SK-N-SH (cell line): ENCODE measurements at regions not wholly inside any gene's neighbourhood (a gene's known extent, or its start where the extent isn't known, plus 50 kb on each side); places are given as distances from the start of the nearest gene placed in this dataset.

ENCODE experiments used
- CTCF ChIA-PET: fragments of 300-600, 350-600 bp; formaldehyde crosslinking; extraction: SDS; loops from one replicate; lab custom pipeline; 2021; lab: Yijun Ruan, JAX
- POLR2A ChIA-PET: fragments of 350-600 bp; sonication (Branson Sonifier 250); formaldehyde crosslinking; extraction: SDS; loops from one replicate; lab custom pipeline; 2020; ENCODE audit warnings: antibody characterized with exemption, inconsistent platforms; lab: Yijun Ruan, JAX
- DNase-seq: peaks from one replicate; pipeline ENCODE4 v3.0.0; 2012
- H2AFZ ChIP-seq: fragments of 200-600 bp; sonication (generic); 2 replicates; pipeline ENCODE4 v1.8.1; 2016; ENCODE audit warnings: antibody characterized with exemption, mild to moderate bottlenecking, low read depth
- H3F3A ChIP-seq: fragments of 200-600 bp; sonication (generic); replicated peaks from 2 replicates; pipeline ENCODE3; 2016; ENCODE audit warnings: antibody characterized with exemption, mild to moderate bottlenecking; ENCODE audit not compliant: insufficient read depth
- H3K27ac ChIP-seq, 2 experiments: fragments of 200-500 bp in 1 of 2; fragments of 200-600 bp in 1 of 2; sonication (Bioruptor generic) in 1 of 2; sonication (generic), shearing (Covaris generic) in 1 of 2; 2 replicates each; pipeline versions ENCODE4 v1.5.1 to v1.6.1; 2014 to 2016; ENCODE audit warnings: low read depth in 2 of 2, inconsistent platforms in 1 of 2, low read length in 1 of 2, mild to moderate bottlenecking in 1 of 2, mixed read lengths in 1 of 2
- H3K27me3 ChIP-seq: fragments of 200-600 bp; sonication (generic), shearing (Covaris generic); 2 replicates; pipeline ENCODE4 v1.6.1; 2016; ENCODE audit warnings: mixed run types; ENCODE audit not compliant: insufficient read depth
- H3K36me3 ChIP-seq, 2 experiments: fragments of 200-500 bp in 1 of 2; fragments of 200-600 bp in 1 of 2; sonication (Bioruptor generic) in 1 of 2; sonication (generic) in 1 of 2; replicated peaks in 1 of 2; 2 replicates each; pipeline versions ENCODE3 to v1.5.1; 2014 to 2016; ENCODE audit warnings: low read length in 1 of 2, mild to moderate bottlenecking in 1 of 2; ENCODE audit not compliant: insufficient read depth in 2 of 2, control insufficient read depth in 1 of 2
- H3K4me1 ChIP-seq, 2 experiments: fragments of 200-500 bp in 1 of 2; fragments of 200-600 bp in 1 of 2; sonication (Bioruptor generic) in 1 of 2; sonication (generic), shearing (Covaris generic) in 1 of 2; 2 replicates each; pipeline versions ENCODE4 v1.5.1 to v1.6.1; 2014 to 2016; ENCODE audit warnings: low read depth in 1 of 2, low read length in 1 of 2, mixed run types in 1 of 2; ENCODE audit not compliant: insufficient read depth in 2 of 2, control insufficient read depth in 1 of 2
- H3K4me2 ChIP-seq: fragments of 200-600 bp; sonication (generic), shearing (Covaris generic); 2 replicates; pipeline ENCODE4 v1.6.1; 2017; ENCODE audit warnings: mixed run types
- H3K4me3 ChIP-seq, 2 experiments: fragments of 200-500 bp in 1 of 2; fragments of 200-600 bp in 1 of 2; sonication (Bioruptor generic) in 1 of 2; sonication (generic), shearing (Covaris generic) in 1 of 2; 2 replicates each; pipeline versions ENCODE4 v1.5.1 to v1.8.1; 2014 to 2016; ENCODE audit warnings: low read depth in 2 of 2, inconsistent platforms in 1 of 2, low read length in 1 of 2, mild to moderate bottlenecking in 1 of 2, mixed read lengths in 1 of 2, moderate library complexity in 1 of 2
- H3K79me2 ChIP-seq: fragments of 200-600 bp; sonication (generic); 2 replicates; pipeline ENCODE4 v1.8.1; 2017; ENCODE audit warnings: mild to moderate bottlenecking; ENCODE audit not compliant: insufficient read depth
- H3K9ac ChIP-seq: fragments of 200-600 bp; sonication (generic); 2 replicates; pipeline ENCODE4 v1.6.1; 2017; ENCODE audit warnings: mixed run types
- H3K9me2 ChIP-seq: fragments of 200-600 bp; sonication (generic); 2 replicates; pipeline ENCODE4 v1.6.1; 2017; ENCODE audit warnings: mixed run types
- H3K9me3 ChIP-seq: fragments of 200-600 bp; sonication (generic); 2 replicates; pipeline ENCODE4 v1.6.1; 2017; ENCODE audit warnings: mixed run types, mild to moderate bottlenecking, moderate library complexity
- H4K20me1 ChIP-seq: fragments of 200-600 bp; sonication (generic); 2 replicates; pipeline ENCODE4 v1.6.1; 2017; ENCODE audit warnings: mild to moderate bottlenecking, mixed run types; ENCODE audit not compliant: insufficient read depth
- CTCF ChIP-seq: fragments of 200-600 bp; sonication (generic); IDR thresholded peaks from 2 replicates; pipeline ENCODE4 v1.6.1; 2017; ENCODE audit warnings: antibody characterized with exemption, mild to moderate bottlenecking, moderate library complexity
- EP300 ChIP-seq, 2 experiments: IDR thresholded peaks; 2 replicates each; pipeline versions ENCODE4 v1.4.0 to v1.6.1; 2012; ENCODE audit warnings: borderline replicate concordance in 1 of 2, low read depth in 1 of 2, low read length in 1 of 2
- FOXJ3 ChIP-seq: sonication (generic); formaldehyde crosslinking; IDR thresholded peaks from 2 replicates; pipeline ENCODE4 v1.5.1; 2020; ENCODE audit warnings: mild to moderate bottlenecking, missing genetic modification reagents
- GATA2 ChIP-seq: sonication (generic); formaldehyde crosslinking; IDR thresholded peaks from 2 replicates; pipeline ENCODE4 v1.5.0; 2020; ENCODE audit warnings: mild to moderate bottlenecking, missing genetic modification reagents
- JUND ChIP-seq: IDR thresholded peaks from 2 replicates; pipeline ENCODE4 v1.4.0; 2012
- MEF2A ChIP-seq: IDR thresholded peaks from 2 replicates; pipeline ENCODE4 v1.4.0; 2012; ENCODE audit warnings: low read depth, borderline replicate concordance
- MXI1 ChIP-seq: IDR thresholded peaks from 2 replicates; pipeline ENCODE4 v1.6.1; 2012; ENCODE audit warnings: mild to moderate bottlenecking, low read depth, low read length, improper control_type of control experiment
- NRF1 ChIP-seq: IDR thresholded peaks from 2 replicates; pipeline ENCODE4 v1.6.1; 2012; ENCODE audit warnings: low read depth, mild to moderate bottlenecking, low read length
- RAD21 ChIP-seq: IDR thresholded peaks from 2 replicates; pipeline ENCODE4 v1.6.1; 2012; ENCODE audit warnings: mild to moderate bottlenecking, low read length
- RFX5 ChIP-seq: IDR thresholded peaks from 2 replicates; pipeline ENCODE4 v1.6.1; 2012; ENCODE audit warnings: mild to moderate bottlenecking, improper control_type of control experiment, low read length
- SIN3A ChIP-seq: IDR thresholded peaks from 2 replicates; pipeline ENCODE4 v1.6.1; 2012; ENCODE audit warnings: low read depth, mild to moderate bottlenecking, low read length, moderate library complexity, borderline replicate concordance
- USF1 ChIP-seq: IDR thresholded peaks from 2 replicates; pipeline ENCODE4 v1.4.0; 2012; ENCODE audit warnings: low read depth, borderline replicate concordance
- USF2 ChIP-seq: fragments of 150-350 bp; IDR thresholded peaks from 2 replicates; pipeline ENCODE4 v1.6.1; 2017; ENCODE audit warnings: antibody characterized with exemption, low read length, low read depth, borderline replicate concordance
- YY1 ChIP-seq: IDR thresholded peaks from 2 replicates; pipeline ENCODE4 v1.4.0; 2012; ENCODE audit warnings: low read depth, mild to moderate bottlenecking
- ZBTB33 ChIP-seq: IDR thresholded peaks from 2 replicates; pipeline ENCODE4 v1.4.0; 2012; ENCODE audit warnings: low read depth, borderline replicate concordance
- WGBS: methylation state at CpG from one replicate; pipeline ENCODE4 v1.1.6; 2017; ENCODE audit warnings: low lambda C conversion rate; 5-methylcytosine and 5-hydroxymethylcytosine counted together

- TF ChIP-seq CTCF (no peak), YY1 (no peak), RAD21 (no peak), FOXJ3 (CRISPR knock-in tag) (no peak)
Measured at GRCh38 chr10:8311526-8312070, 257.1 kb downstream of the GATA3 start (continued).

- TF ChIP-seq RFX5 (no peak), MEF2A (no peak), NRF1 (no peak), EP300 (IDR thresholded peaks at IDR 0.05; ENCODE audit: borderline replicate concordance in 1 of 2, low read depth in 1 of 2, low read length in 1 of 2) (no peak), SIN3A (no peak), MXI1 (no peak), RAD21 (no peak), USF1 (no peak), GATA2 (CRISPR knock-in tag) (no peak), ZBTB33 (no peak), JUND (no peak), USF2 (no peak)
- H3K4me2 ChIP-seq, result no peak overlapping the region
- H3K27me3 ChIP-seq, result no peaks in the 10 kb centered on the region; the same call in 1 of the 2 replicates
- no peaks in the 10 kb centered on the region for H3K36me3 ChIP-seq
- no peak for DNase-seq
- POLR2A ChIA-PET, result no interaction called here
- no peak overlapping the region for H3K27ac ChIP-seq
- no peaks in the 10 kb centered on the region for H3K79me2 ChIP-seq
- H3K4me3 ChIP-seq, result no peak overlapping the region
- CTCF ChIA-PET, result no interaction called here
- WGBS, result 37% methylated on average over 3 of the region's 3 CpGs
- H3K9ac ChIP-seq, result no peak overlapping the region
- no peaks in the 10 kb centered on the region for H3F3A ChIP-seq
- no peaks in the 10 kb centered on the region for H3K9me3 ChIP-seq
- no peaks in the 10 kb centered on the region for H3K9me2 ChIP-seq
- no peaks in the 10 kb centered on the region for H4K20me1 ChIP-seq
- no peak overlapping the region for H2AFZ ChIP-seq
- H3K4me1 ChIP-seq, result peaks cover 0 to 5% of the 10 kb centered on the region in 2 experiments; a peak in 1 of 4 replicates
Measured at GRCh38 chr10:8312079-8312478, 257.6 kb downstream of the GATA3 start.
